ACC112 (cell line): ENCODE measurements at regions not wholly inside any gene's neighbourhood (a gene's known extent, or its start where the extent isn't known, plus 50 kb on each side); places are given as distances from the start of the nearest gene placed in this dataset.

Source experiments
- H2AFZ ChIP-seq: fragments of 200-600 bp; sonication (generic); one replicate; pipeline ENCODE4 v1.6.0; 2017; ENCODE audit warnings: antibody characterized with exemption, low read length; ENCODE audit not compliant: unreplicated experiment
- H3K27ac ChIP-seq: fragments of 200-600 bp; sonication (generic); 2 replicates; pipeline ENCODE4 v1.5.1; 2014; ENCODE audit warnings: low read depth, mild to moderate bottlenecking, antibody characterized with exemption, low read length, moderate library complexity
- H3K27me3 ChIP-seq: fragments of 200-600 bp; sonication (generic); 2 replicates; pipeline ENCODE4 v1.6.1; 2014; ENCODE audit warnings: mild to moderate bottlenecking, antibody characterized with exemption, low read length, moderate library complexity, mixed read lengths; ENCODE audit not compliant: insufficient read depth
- H3K36me3 ChIP-seq: fragments of 200-600 bp; sonication (generic); 2 replicates; pipeline ENCODE4 v1.6.1; 2016; ENCODE audit warnings: mild to moderate bottlenecking, antibody characterized with exemption, low read length, moderate library complexity, mixed read lengths; ENCODE audit not compliant: insufficient read depth
- H3K4me1 ChIP-seq: fragments of 200-600 bp; sonication (generic); one replicate; pipeline ENCODE4 v1.6.1; 2016; ENCODE audit warnings: low read length, mixed read lengths; ENCODE audit not compliant: insufficient read depth, unreplicated experiment, control insufficient read depth
- H3K4me3 ChIP-seq: fragments of 200-600 bp; sonication (generic); 2 replicates; pipeline ENCODE4 v1.5.1; 2014; ENCODE audit warnings: mild to moderate bottlenecking, low read depth, low read length
- H3K79me2 ChIP-seq: fragments of 200-600 bp; sonication (generic); one replicate; pipeline ENCODE4 v1.6.0; 2016; ENCODE audit warnings: low read length; ENCODE audit not compliant: control insufficient read depth, unreplicated experiment, insufficient read depth

DNA sequence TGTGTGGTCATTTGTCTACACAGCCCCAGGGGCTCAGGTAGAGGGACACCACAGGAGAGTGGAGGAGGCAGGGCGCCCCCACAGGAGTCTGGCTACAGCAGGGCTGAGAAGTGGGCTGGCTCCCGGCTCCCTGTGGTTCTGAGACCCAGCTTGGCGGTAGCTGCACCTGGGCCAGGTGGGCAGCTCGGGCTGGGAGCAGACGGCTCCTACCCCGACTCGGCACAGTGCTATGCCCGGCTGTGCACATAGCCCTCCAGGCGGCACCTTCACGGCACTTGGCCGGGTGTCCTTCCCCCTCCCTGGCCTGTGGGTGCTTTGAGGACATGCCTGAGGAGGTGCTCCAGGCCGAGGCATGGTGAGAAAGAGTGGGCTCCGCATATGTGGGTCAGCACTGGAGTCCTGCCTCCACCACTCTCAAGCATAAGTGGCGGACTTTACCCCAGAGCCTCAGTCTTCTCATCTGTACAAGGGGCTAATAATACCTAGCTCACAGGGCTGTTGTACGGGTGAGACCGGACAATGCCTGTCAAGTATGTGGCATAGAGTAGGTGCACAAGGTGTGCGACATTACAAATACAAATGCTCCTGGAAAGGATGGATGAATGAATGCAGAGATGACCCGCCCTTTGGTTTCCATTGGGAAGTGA, 50.1 kb upstream of the JPH3 start:
- H3K27ac ChIP-seq = no peak overlapping the region
- no peaks in the 10 kb centered on the region for H3K79me2 ChIP-seq
- H3K27me3 ChIP-seq = no peaks in the 10 kb centered on the region
- no peak overlapping the region for H3K4me3 ChIP-seq
- H3K36me3 ChIP-seq = no peaks in the 10 kb centered on the region
- H2AFZ ChIP-seq = no peak overlapping the region
- peaks cover 3% of the 10 kb centered on the region for H3K4me1 ChIP-seq

DNA sequence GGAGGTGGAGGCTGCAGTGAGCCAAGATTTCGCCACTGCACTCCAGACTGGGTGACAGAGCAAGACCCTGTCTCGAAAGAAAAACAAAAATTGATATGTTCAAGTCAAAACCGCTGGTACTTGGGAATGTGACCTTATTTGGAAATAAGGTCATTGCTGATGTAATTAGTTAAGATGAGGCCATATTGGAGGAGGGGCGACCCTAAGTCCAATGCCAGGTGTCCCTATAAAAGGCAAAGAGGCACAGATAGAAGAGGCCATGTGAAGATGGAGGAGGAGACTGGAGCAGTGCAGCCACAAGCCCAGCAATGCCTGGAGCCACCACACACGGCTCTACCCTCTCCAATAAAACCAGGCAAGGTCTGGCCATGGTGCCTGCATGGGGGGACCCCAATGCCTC, 50.8 kb upstream of the JPH3 start:
- Histone ChIP-seq H3K36me3 (no peaks in the 10 kb centered on the region), H3K4me1 (no peaks in the 10 kb centered on the region), H3K79me2 (no peaks in the 10 kb centered on the region), H3K27me3 (no peaks in the 10 kb centered on the region), H3K27ac (no peak overlapping the region), H2AFZ (no peak overlapping the region), H3K4me3 (no peak overlapping the region)

DNA sequence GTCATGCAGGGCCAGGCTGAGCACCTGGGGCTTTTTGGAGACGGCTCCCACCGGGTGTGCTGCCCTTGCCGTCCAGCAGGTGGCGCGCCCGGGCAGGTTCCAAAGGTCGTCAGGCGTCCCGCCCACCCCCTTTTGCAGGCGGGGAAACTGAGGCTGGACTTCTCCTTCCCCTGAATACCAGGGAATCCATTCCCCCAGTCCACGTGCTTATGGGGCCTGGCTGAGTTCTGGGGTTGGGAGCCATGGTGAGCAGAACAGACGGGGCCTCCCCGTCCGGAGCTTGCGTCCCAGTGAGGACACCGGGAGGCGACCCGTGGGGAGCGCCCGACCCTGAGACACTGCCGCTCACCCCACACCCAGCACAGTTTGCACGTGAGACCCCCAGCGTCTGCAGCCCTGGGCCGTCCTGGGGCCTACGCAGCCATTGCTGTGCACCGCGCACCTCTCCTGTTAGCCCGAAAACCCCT, 51.8 kb upstream of the JPH3 start:
- Histone ChIP-seq H3K4me1 (no peaks in the 10 kb centered on the region), H3K4me3 (no peak overlapping the region), H3K36me3 (no peaks in the 10 kb centered on the region), H3K79me2 (no peaks in the 10 kb centered on the region), H2AFZ (no peak overlapping the region), H3K27me3 (no peaks in the 10 kb centered on the region), H3K27ac (no peak overlapping the region)

DNA sequence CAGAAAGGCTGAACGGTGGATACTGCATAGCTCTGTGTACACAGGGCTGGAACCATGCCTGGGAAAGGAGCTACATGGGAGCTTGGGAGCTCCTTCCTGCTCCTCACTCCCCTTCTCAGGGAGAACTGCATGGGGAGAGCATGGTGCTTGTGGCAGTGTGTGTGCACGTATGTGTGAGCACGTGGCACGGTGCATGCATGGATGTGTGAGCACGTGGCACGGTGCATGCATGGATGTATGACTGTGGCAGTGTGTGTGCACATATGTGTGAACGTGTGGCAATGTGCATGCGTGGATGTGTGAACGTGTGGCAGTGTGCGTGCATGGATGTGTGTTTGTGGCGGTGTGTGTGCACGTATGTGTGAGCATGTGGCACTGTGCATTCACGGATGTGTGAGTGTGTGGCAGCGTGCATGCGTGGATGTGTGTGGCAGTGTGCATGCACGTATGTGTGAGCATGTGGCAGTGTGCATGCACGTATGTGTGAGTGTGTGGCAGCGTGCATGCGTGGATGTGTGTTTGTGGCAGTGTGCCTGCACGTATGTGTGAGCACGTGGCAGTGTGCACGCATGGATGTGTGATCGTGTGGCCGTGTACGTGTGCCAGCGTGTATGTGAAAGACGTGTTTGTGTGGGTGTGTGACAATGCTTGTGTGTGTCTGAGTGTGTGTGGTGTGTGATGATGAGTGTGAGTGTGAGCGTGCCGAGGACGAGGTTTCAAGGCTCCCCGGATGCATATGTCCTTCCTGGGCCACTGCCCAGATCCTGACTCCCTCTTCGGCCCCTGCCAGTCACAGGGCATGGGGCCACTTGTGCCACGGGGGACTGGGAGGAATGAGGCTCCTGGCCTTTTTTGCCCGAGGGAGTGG, 52.4 kb upstream of the JPH3 start:
- Histone ChIP-seq H3K4me1 (no peaks in the 10 kb centered on the region), H3K79me2 (no peaks in the 10 kb centered on the region), H3K36me3 (no peaks in the 10 kb centered on the region), H2AFZ (no peak overlapping the region), H3K27ac (no peak overlapping the region), H3K27me3 (no peaks in the 10 kb centered on the region), H3K4me3 (no peak overlapping the region)

DNA sequence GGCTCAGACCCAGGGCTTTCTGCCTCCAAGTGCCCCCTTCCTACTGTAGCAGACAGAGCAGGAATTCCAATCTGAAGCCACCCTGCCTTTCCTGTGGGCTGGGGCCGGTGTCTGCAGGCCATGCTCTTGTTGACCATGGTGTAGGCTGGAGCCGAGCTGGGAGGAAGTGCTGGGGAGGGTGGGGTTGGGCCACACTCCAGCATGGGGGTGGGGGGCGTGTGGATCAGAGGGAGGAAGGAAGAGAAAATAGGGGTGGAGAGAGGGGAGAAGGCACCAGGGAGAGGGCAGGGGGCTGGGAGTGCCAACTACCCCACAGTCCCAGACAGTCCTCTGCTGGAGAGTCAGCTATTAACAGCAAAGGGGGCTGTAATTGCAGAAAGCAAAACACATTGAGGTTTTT, 54.3 kb upstream of the JPH3 start:
- H2AFZ ChIP-seq = no peak overlapping the region
- H3K27me3 ChIP-seq = no peaks in the 10 kb centered on the region
- H3K27ac ChIP-seq = no peak overlapping the region
- H3K4me3 ChIP-seq = no peak overlapping the region
- no peaks in the 10 kb centered on the region for H3K4me1 ChIP-seq
- H3K79me2 ChIP-seq = no peaks in the 10 kb centered on the region
- H3K36me3 ChIP-seq = no peaks in the 10 kb centered on the region

DNA sequence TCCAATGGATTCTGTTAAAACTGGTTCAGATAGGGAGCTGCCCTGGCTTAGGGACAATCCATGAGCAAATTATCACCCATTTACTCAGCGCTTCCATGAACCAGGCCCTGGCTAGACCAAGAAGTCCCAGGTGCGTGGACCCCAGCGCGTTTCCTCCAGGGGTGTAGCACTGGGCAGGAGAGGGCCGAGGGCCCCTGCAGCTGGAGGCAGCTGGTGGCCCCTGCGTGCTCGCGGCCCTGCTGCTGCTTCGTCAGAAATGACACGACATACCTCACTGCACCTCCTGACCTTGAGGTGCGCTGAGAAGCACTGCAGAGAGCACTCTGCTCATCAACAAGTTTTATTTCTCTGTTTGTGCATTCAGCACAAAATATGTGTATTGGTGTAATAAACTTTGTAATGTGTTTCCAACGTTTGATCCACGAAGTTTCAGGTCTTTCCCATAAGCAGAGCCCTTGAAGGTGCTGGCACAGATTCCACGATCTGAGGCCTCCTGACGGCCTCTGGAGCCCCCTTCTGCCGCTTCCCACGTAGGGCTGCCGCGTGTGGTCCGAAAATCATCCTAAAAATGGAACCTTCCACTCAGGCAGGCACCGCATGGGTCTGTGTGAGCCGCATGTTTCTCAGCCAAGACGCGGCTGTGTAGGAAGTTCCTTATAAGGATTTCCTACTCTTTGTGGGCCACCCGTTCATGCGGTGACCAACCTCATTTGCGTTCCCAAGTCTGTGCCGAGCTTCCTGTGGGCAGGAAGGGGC, 50.8 kb upstream of the ZCCHC14 start:
- Histone ChIP-seq H3K4me1 (peaks cover 21% of the 10 kb centered on the region), H3K27me3 (no peaks in the 10 kb centered on the region), H3K79me2 (no peaks in the 10 kb centered on the region), H3K4me3 (no peak overlapping the region), H2AFZ (no peak overlapping the region), H3K36me3 (no peaks in the 10 kb centered on the region), H3K27ac (no peak overlapping the region)

DNA sequence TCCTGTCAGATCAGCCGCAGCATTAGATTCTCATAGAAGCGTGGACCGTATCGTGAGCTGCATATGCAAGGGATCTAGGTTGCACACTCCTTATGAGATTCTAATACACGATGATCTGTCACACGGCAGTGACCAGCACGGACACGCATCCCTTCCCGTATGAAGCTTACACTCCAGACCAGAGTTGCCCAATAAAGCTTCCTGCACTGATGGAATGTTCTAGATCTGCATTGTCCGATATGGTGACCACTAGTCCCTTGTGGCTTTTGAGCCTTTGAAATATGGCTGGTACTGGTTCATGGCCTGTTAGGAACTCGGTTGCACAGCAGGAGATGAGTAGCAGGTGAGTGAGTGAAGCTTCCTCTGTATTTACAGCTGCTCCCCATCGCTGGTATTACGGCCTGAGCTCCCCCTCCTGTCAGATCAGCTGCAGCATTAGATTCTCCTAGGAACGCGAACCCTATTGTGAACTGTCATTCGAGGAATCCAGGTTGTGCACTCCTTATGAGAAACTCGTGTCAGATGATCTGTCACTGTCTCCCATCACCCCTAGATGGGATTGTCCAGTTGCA, 49.8 kb upstream of the ZCCHC14 start:
- H3K4me3 ChIP-seq = peak overlapping the region; percentile 58; the same call in 1 of the 2 replicates
- no peaks in the 10 kb centered on the region for H3K27me3 ChIP-seq
- H3K4me1 ChIP-seq = peaks cover 28% of the 10 kb centered on the region
- H2AFZ ChIP-seq = no peak overlapping the region
- no peak overlapping the region for H3K27ac ChIP-seq
- H3K36me3 ChIP-seq = no peaks in the 10 kb centered on the region
- H3K79me2 ChIP-seq = no peaks in the 10 kb centered on the region
